Neural cell (in vitro differentiated cells): ENCODE measurements at regions not wholly inside any gene's neighbourhood (a gene's known extent, or its start where the extent isn't known, plus 50 kb on each side); places are given as distances from the start of the nearest gene placed in this dataset.

Source experiments
- H2AFZ ChIP-seq: fragments of 200-600, 300-800 bp; sonication (generic), shearing (Covaris generic); 2 replicates; pipeline ENCODE4 v1.6.0; 2014; ENCODE audit warnings: low read depth, mild to moderate bottlenecking, antibody characterized with exemption, low read length, moderate library complexity
- H3F3A ChIP-seq: fragments of 200-600 bp; shearing (Covaris generic); 2 replicates; pipeline ENCODE4 v1.6.1; 2016; ENCODE audit warnings: mild to moderate bottlenecking, moderate library complexity, mixed read lengths, antibody characterized with exemption, low read length; ENCODE audit not compliant: insufficient read depth, poor library complexity, severe bottlenecking
- H3K27ac ChIP-seq: fragments of 200-600, 300-800 bp; sonication (generic), shearing (Covaris generic); 2 replicates; pipeline ENCODE4 v1.5.1; 2014; ENCODE audit warnings: mild to moderate bottlenecking, low read length, moderate library complexity
- H3K27me3 ChIP-seq: fragments of 300-800, 200-600 bp; sonication (generic), shearing (Covaris generic); 2 replicates; pipeline ENCODE4 v1.6.0; 2014; ENCODE audit warnings: mild to moderate bottlenecking, low read depth, low read length, moderate library complexity; ENCODE audit not compliant: insufficient read depth
- H3K36me3 ChIP-seq: fragments of 300-800, 200-600 bp; sonication (generic), shearing (Covaris generic); 2 replicates; pipeline ENCODE4 v1.5.1; 2014; ENCODE audit warnings: mild to moderate bottlenecking, antibody characterized with exemption, low read length, moderate library complexity; ENCODE audit not compliant: insufficient read depth
- H3K4me2 ChIP-seq: fragments of 300-800, 200-600 bp; sonication (generic), shearing (Covaris generic); 2 replicates; pipeline ENCODE4 v1.6.0; 2014; ENCODE audit warnings: mild to moderate bottlenecking, low read length
- H3K4me3 ChIP-seq: fragments of 300-800, 200-600 bp; sonication (generic), shearing (Covaris generic); 2 replicates; pipeline ENCODE4 v1.5.1; 2014; ENCODE audit warnings: mild to moderate bottlenecking, low read length, moderate library complexity
- H3K79me2 ChIP-seq: fragments of 200-600 bp; shearing (Covaris generic); replicated peaks from 2 replicates; pipeline ENCODE4 v1.6.0; 2014; ENCODE audit warnings: mild to moderate bottlenecking, low read length, moderate library complexity; ENCODE audit not compliant: insufficient read depth
- H3K9ac ChIP-seq: fragments of 300-800, 200-600 bp; sonication (generic), shearing (Covaris generic); 2 replicates; pipeline ENCODE4 v1.6.1; 2016; ENCODE audit warnings: mild to moderate bottlenecking, low read length, mixed read lengths
- H3K9me2 ChIP-seq: fragments of 200-600 bp; shearing (Covaris generic); 2 replicates; pipeline ENCODE4 v1.6.1; 2016; ENCODE audit warnings: mild to moderate bottlenecking, low read length, mixed read lengths; ENCODE audit not compliant: insufficient read depth
- H3K9me3 ChIP-seq: fragments of 200-600, 300-800 bp; sonication (generic), shearing (Covaris generic); 2 replicates; pipeline ENCODE4 v1.6.1; 2016; ENCODE audit warnings: mild to moderate bottlenecking, mixed run types, low read length, moderate library complexity, mixed read lengths
- H4K20me1 ChIP-seq: fragments of 200-600 bp; shearing (Covaris generic); 2 replicates; pipeline ENCODE4 v1.6.1; 2016; ENCODE audit warnings: mild to moderate bottlenecking, mixed run types; ENCODE audit not compliant: insufficient read depth
- EP300 ChIP-seq: fragments of 450-650 bp; conservative IDR thresholded peaks from 2 replicates; pipeline ENCODE4 v1.6.1; 2014; ENCODE audit warnings: antibody characterized with exemption, mild to moderate bottlenecking, moderate library complexity; ENCODE audit not compliant: poor library complexity, severe bottlenecking
- EZH2 ChIP-seq: fragments of 200-600, 300-800 bp; shearing (Covaris generic), sonication (generic); IDR thresholded peaks from 2 replicates; pipeline ENCODE4 v1.6.1; 2014; ENCODE audit warnings: antibody characterized with exemption, low read length, borderline replicate concordance, mild to moderate bottlenecking; ENCODE audit not compliant: insufficient read depth, poor library complexity, severe bottlenecking
- MXI1 ChIP-seq: fragments of 450-650 bp; conservative IDR thresholded peaks from 2 replicates; pipeline ENCODE4 v1.6.1; 2014; ENCODE audit warnings: antibody characterized with exemption, mild to moderate bottlenecking; ENCODE audit not compliant: poor library complexity, severe bottlenecking
- POLR2AphosphoS5 ChIP-seq: IDR thresholded peaks from 2 replicates; pipeline ENCODE4 v1.6.1; 2012
- RAD21 ChIP-seq: fragments of 450-650 bp; conservative IDR thresholded peaks from 2 replicates; pipeline ENCODE4 v1.6.1; 2014; ENCODE audit warnings: antibody characterized with exemption, mild to moderate bottlenecking, moderate library complexity
- SMC3 ChIP-seq: fragments of 450-650 bp; conservative IDR thresholded peaks from 2 replicates; pipeline ENCODE4 v1.6.1; 2014; ENCODE audit warnings: antibody characterized with exemption, mild to moderate bottlenecking, moderate library complexity; ENCODE audit not compliant: poor library complexity
- TAF1 ChIP-seq: IDR thresholded peaks from 2 replicates; pipeline ENCODE4 v1.6.1; 2012; ENCODE audit warnings: low read depth
- TF ChIP-seq, protein P1 (sequence below): fragments of 450-650 bp; IDR thresholded peaks from 2 replicates; pipeline ENCODE4 v1.5.1; 2014; ENCODE audit warnings: antibody characterized with exemption, mild to moderate bottlenecking, moderate library complexity; ENCODE audit not compliant: poor library complexity, severe bottlenecking
- TF ChIP-seq, protein P2 (sequence below): IDR thresholded peaks from 2 replicates; pipeline ENCODE4 v1.6.1; 2012; ENCODE audit warnings: borderline replicate concordance

DNA sequence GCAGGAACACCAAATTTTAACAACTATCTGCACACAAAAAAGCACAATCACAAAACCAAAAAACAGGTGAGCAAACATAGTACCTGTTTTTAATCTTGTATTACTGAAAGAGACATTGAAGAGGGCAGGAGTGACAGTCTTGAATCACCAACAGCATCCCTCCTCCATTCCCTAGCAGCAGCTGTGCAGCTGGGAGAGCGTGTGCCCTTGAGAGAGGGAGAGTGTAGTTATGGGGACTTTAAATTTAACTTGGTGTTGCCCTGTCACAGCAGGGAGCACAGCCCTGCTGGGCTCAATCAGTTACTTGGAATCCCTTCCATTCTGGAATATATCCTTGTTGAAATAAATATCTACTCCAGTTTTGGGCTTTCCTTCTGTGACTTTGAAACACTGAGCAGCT is 1938.7 kb upstream of the NUDT12 start:
- Histone ChIP-seq H3K9ac (no peak overlapping the region), H3K4me3 (no peak overlapping the region), H3K27ac (no peak overlapping the region), H3K4me2 (no peak overlapping the region), H3K36me3 (no peaks in the 10 kb centered on the region), H3K9me3 (no peaks in the 10 kb centered on the region), H3F3A (no peaks in the 10 kb centered on the region), H3K27me3 (no peaks in the 10 kb centered on the region), H3K79me2 (no peaks in the 10 kb centered on the region), H4K20me1 (no peaks in the 10 kb centered on the region), H2AFZ (no peak overlapping the region), H3K9me2 (no peaks in the 10 kb centered on the region)
- no peak for TF ChIP-seq EZH2
- TF ChIP-seq EP300, result no peak
- TF ChIP-seq, protein P1, sequence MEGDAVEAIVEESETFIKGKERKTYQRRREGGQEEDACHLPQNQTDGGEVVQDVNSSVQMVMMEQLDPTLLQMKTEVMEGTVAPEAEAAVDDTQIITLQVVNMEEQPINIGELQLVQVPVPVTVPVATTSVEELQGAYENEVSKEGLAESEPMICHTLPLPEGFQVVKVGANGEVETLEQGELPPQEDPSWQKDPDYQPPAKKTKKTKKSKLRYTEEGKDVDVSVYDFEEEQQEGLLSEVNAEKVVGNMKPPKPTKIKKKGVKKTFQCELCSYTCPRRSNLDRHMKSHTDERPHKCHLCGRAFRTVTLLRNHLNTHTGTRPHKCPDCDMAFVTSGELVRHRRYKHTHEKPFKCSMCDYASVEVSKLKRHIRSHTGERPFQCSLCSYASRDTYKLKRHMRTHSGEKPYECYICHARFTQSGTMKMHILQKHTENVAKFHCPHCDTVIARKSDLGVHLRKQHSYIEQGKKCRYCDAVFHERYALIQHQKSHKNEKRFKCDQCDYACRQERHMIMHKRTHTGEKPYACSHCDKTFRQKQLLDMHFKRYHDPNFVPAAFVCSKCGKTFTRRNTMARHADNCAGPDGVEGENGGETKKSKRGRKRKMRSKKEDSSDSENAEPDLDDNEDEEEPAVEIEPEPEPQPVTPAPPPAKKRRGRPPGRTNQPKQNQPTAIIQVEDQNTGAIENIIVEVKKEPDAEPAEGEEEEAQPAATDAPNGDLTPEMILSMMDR, result no peak
- TF ChIP-seq, protein P2, sequence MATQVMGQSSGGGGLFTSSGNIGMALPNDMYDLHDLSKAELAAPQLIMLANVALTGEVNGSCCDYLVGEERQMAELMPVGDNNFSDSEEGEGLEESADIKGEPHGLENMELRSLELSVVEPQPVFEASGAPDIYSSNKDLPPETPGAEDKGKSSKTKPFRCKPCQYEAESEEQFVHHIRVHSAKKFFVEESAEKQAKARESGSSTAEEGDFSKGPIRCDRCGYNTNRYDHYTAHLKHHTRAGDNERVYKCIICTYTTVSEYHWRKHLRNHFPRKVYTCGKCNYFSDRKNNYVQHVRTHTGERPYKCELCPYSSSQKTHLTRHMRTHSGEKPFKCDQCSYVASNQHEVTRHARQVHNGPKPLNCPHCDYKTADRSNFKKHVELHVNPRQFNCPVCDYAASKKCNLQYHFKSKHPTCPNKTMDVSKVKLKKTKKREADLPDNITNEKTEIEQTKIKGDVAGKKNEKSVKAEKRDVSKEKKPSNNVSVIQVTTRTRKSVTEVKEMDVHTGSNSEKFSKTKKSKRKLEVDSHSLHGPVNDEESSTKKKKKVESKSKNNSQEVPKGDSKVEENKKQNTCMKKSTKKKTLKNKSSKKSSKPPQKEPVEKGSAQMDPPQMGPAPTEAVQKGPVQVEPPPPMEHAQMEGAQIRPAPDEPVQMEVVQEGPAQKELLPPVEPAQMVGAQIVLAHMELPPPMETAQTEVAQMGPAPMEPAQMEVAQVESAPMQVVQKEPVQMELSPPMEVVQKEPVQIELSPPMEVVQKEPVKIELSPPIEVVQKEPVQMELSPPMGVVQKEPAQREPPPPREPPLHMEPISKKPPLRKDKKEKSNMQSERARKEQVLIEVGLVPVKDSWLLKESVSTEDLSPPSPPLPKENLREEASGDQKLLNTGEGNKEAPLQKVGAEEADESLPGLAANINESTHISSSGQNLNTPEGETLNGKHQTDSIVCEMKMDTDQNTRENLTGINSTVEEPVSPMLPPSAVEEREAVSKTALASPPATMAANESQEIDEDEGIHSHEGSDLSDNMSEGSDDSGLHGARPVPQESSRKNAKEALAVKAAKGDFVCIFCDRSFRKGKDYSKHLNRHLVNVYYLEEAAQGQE, result no peak
- TF ChIP-seq POLR2AphosphoS5, result no peak
- no peak for TF ChIP-seq TAF1
- no peak for TF ChIP-seq MXI1
- TF ChIP-seq SMC3, result no peak
- TF ChIP-seq RAD21, result no peak

DNA sequence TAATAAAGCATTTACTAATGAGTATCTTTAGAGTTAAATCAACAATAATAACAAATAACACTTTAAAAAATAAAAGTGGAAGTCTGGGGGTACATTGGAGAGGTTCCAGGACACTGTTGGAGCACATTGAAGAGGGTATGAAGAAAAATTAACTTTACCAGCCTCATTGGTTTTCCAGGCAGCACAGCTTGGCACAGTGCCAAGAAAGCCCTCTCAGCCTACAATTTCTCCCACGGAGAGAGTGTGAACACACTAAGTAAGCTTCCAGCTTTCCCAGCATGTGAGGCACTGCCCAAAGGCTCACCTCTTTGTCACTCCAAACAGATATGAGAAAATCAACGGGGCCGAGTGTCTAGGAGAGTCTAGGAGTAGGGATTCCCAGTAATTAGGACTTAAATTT is 1912.8 kb upstream of the NUDT12 start:
- Histone ChIP-seq H3K9ac (no peak overlapping the region), H3F3A (no peaks in the 10 kb centered on the region), H2AFZ (no peak overlapping the region), H3K36me3 (no peaks in the 10 kb centered on the region), H3K9me2 (no peaks in the 10 kb centered on the region), H4K20me1 (no peaks in the 10 kb centered on the region), H3K9me3 (peaks cover 8% of the 10 kb centered on the region), H3K27me3 (no peaks in the 10 kb centered on the region), H3K4me3 (no peak overlapping the region), H3K4me2 (no peak overlapping the region), H3K79me2 (no peaks in the 10 kb centered on the region), H3K27ac (no peak overlapping the region)
- no peak for TF ChIP-seq EZH2
- no peak for TF ChIP-seq TAF1
- no peak for TF ChIP-seq SMC3
- TF ChIP-seq MXI1, result no peak
- TF ChIP-seq, protein P1, result no peak
- TF ChIP-seq, protein P2, result no peak
- TF ChIP-seq RAD21, result no peak
- TF ChIP-seq POLR2AphosphoS5, result no peak
- TF ChIP-seq EP300, result no peak
